ENCODE measurements at regions not wholly inside any gene's neighbourhood (a gene's known extent, or its start where the extent isn't known, plus 50 kb on each side); places are given as distances from the start of the nearest gene placed in this dataset.
"Not testable (repeated sequence)": the region's sequence is repeated elsewhere in the genome, so short reads cannot be mapped to it uniquely, and the experiment has no call there.

DNA sequence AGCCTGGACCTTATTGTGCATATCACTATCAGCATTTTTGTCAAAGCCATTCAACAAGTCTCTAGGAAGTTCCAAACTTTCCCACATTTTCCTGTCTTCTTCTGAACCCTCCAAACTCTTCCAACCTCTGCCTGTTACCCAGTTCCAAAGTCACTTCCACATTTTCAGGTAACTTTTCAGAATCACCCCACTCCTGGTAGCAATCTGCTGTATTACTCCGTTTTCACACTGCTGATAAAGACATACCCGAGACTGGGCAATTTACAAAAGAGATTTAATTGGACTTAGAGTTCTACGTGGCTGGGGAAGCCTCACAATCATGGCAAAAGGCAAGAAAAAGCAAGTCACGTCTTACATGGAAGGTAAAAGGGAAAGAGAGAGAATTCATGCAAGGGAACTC lies 293.4 kb downstream of the C11orf87 start:
- not testable (repeated sequence) for H3K9ac ChIP-seq (ENCODE audit: low read depth, low read length); H3K27me3 ChIP-seq (ENCODE audit: control insufficient read depth, insufficient read depth, low read length); H3K4me3 ChIP-seq (ENCODE audit: low read depth, low read length); H3K27ac ChIP-seq (ENCODE audit: low read depth, low read length); H3K4me1 ChIP-seq (ENCODE audit: control insufficient read depth, insufficient read depth, low read length); H3K9me3 ChIP-seq (ENCODE audit: control insufficient read depth, insufficient read depth, low read length); H3K36me3 ChIP-seq (ENCODE audit: control insufficient read depth, insufficient read depth, low read length)

DNA sequence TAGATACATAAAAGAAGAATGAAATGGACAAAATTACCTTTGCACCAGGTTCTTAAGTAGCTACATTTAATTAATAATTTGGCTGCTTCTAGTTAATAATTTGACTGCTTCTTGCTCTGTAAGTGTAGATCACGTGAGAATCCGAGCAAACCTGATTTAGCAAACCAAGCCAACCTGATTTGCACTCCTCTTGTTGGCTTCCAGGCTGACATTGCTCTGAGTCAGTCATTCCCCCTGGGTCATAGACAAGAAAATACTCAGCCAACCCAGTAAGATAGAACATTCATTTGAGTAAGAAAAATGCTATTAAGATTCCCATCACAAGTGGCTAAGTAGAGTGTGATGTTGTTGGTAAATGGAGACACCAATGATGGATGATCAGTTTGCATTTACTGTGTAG lies 304.1 kb downstream of the C11orf87 start:
- Histone ChIP-seq H3K27me3 (ENCODE audit: control insufficient read depth, insufficient read depth, low read length) (no peaks in the 10 kb centered on the region), H3K27ac (ENCODE audit: low read depth, low read length) (no peak overlapping the region), H3K9ac (ENCODE audit: low read depth, low read length) (no peak overlapping the region), H3K36me3 (ENCODE audit: control insufficient read depth, insufficient read depth, low read length) (no peaks in the 10 kb centered on the region), H3K9me3 (ENCODE audit: control insufficient read depth, insufficient read depth, low read length) (no peaks in the 10 kb centered on the region), H3K4me3 (ENCODE audit: low read depth, low read length) (no peak overlapping the region), H3K4me1 (ENCODE audit: control insufficient read depth, insufficient read depth, low read length) (no peaks in the 10 kb centered on the region)

DNA sequence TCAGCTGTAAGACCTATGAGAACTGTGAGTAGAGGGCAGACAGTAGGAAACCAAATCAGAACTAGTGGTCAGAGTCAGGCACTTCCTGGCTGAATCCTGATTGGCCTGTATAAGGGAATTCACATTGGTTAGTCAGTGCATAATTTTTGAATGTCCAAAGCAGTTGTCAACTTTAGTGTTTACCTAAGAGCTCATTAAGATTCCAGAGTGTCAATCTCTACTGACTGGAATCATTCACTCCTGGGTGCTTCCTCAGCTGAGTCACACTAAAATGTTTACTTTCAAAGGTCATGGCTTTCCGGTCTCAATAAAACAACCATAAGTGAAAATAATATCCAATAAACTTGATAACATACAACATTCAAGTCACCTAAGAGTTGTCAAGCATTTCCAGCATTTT lies 306.1 kb downstream of the C11orf87 start:
- Histone ChIP-seq H3K9me3 (ENCODE audit: control insufficient read depth, insufficient read depth, low read length) (no peaks in the 10 kb centered on the region), H3K4me1 (ENCODE audit: control insufficient read depth, insufficient read depth, low read length) (no peaks in the 10 kb centered on the region), H3K27ac (ENCODE audit: low read depth, low read length) (no peak overlapping the region)

DNA sequence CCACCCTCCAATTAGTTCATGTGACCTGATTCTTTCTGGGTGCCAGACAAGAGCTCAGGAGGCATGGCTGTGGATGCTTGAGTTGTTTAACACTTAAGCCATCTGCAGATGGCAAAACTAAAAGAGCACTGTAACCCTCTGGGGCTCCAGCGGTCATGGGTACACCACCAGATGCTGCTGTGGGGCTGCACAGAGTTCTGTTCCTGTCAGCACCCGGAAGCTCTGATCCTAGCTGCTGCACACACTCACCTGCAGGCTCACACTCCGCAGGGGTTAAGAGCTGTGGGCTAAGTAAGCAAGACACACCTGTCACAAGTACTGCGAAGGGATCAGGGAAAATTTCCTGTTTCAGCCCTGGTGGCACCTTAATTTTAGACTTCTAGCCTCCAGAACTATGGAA lies 307.8 kb downstream of the C11orf87 start:
- no peak overlapping the region for H3K4me3 ChIP-seq (ENCODE audit: low read depth, low read length)
- H3K27ac ChIP-seq (ENCODE audit: low read depth, low read length), result no peak overlapping the region

More for the DNA sequence above, 306.1 kb downstream of the C11orf87 start:
- Histone ChIP-seq H3K4me3 (ENCODE audit: low read depth, low read length) (no peak overlapping the region), H3K27me3 (ENCODE audit: control insufficient read depth, insufficient read depth, low read length) (no peaks in the 10 kb centered on the region), H3K36me3 (ENCODE audit: control insufficient read depth, insufficient read depth, low read length) (no peaks in the 10 kb centered on the region), H3K9ac (ENCODE audit: low read depth, low read length) (no peak overlapping the region)

DNA sequence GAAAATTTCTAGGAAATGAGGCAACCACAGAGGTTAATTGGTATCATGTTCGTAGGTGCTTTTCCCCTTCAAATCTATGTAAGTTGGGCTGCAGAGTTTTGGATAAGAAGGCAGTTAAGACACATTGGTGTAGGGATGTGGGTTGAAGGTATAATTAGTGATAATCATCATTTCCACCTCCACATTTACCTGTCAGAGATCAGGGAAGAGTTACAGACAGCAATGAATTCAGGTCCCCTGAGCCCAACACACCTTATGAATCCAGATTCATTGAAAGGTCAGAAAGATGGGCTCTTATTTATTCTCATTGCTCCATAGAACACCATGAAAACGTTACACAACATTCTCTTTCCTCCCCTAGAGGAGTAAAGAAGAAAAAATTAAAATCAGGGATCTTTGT lies 308.7 kb downstream of the C11orf87 start:
- no peaks in the 10 kb centered on the region for H3K9me3 ChIP-seq (ENCODE audit: control insufficient read depth, insufficient read depth, low read length)
- H3K9ac ChIP-seq (ENCODE audit: low read depth, low read length), result no peak overlapping the region
- no peaks in the 10 kb centered on the region for H3K27me3 ChIP-seq (ENCODE audit: control insufficient read depth, insufficient read depth, low read length)
- H3K4me3 ChIP-seq (ENCODE audit: low read depth, low read length), result no peak overlapping the region
- H3K4me1 ChIP-seq (ENCODE audit: control insufficient read depth, insufficient read depth, low read length), result no peaks in the 10 kb centered on the region
- no peaks in the 10 kb centered on the region for H3K36me3 ChIP-seq (ENCODE audit: control insufficient read depth, insufficient read depth, low read length)
- no peak overlapping the region for H3K27ac ChIP-seq (ENCODE audit: low read depth, low read length)

More for the DNA sequence above, 307.8 kb downstream of the C11orf87 start:
- Histone ChIP-seq H3K36me3 (ENCODE audit: control insufficient read depth, insufficient read depth, low read length) (no peaks in the 10 kb centered on the region), H3K9ac (ENCODE audit: low read depth, low read length) (no peak overlapping the region), H3K4me1 (ENCODE audit: control insufficient read depth, insufficient read depth, low read length) (no peaks in the 10 kb centered on the region), H3K27me3 (ENCODE audit: control insufficient read depth, insufficient read depth, low read length) (no peaks in the 10 kb centered on the region), H3K9me3 (ENCODE audit: control insufficient read depth, insufficient read depth, low read length) (no peaks in the 10 kb centered on the region)

DNA sequence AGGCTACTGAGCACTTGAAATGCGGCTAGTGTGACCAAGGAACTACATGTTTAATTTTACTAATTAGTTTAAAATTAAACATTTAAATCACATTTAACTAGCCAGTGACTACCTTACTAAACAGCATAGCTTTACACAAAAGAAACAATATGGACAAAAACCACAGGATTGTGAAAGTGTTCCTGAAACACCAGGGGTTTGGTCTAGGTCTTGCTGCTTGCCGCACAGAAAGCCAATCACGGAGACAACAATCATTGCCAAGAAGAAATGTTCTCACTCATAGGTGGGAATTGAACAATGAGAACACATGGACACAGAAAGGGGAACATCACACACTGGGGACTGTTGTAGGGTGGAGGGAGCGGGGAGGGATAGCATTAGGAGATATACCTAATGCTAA lies 309.5 kb downstream of the C11orf87 start:
- Histone ChIP-seq H3K27ac (ENCODE audit: low read depth, low read length) (no peak overlapping the region), H3K9me3 (ENCODE audit: control insufficient read depth, insufficient read depth, low read length) (no peaks in the 10 kb centered on the region), H3K9ac (ENCODE audit: low read depth, low read length) (no peak overlapping the region), H3K36me3 (ENCODE audit: control insufficient read depth, insufficient read depth, low read length) (no peaks in the 10 kb centered on the region), H3K4me3 (ENCODE audit: low read depth, low read length) (no peak overlapping the region), H3K4me1 (ENCODE audit: control insufficient read depth, insufficient read depth, low read length) (no peaks in the 10 kb centered on the region), H3K27me3 (ENCODE audit: control insufficient read depth, insufficient read depth, low read length) (no peaks in the 10 kb centered on the region)

DNA sequence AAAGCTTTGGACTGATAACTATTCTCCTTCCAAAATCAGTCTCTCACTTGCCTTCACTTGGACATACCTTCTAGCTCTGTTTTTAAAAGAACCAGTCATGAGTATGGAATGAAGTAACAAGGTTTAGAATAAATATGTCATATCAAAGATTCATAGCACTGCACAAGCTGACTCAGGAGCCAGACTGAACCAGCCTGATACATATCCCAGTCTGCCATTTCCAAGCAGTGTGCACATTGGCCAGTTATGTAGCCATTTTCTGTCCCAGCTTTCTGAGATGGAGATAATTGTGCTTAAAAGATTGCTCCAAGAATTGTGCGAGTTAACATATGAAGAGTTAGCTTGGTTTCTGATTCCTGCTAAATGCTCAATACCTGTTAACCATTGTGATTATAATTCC lies 311.3 kb downstream of the C11orf87 start:
- Histone ChIP-seq H3K9ac (ENCODE audit: low read depth, low read length) (no peak overlapping the region), H3K36me3 (ENCODE audit: control insufficient read depth, insufficient read depth, low read length) (no peaks in the 10 kb centered on the region), H3K27me3 (ENCODE audit: control insufficient read depth, insufficient read depth, low read length) (no peaks in the 10 kb centered on the region), H3K4me1 (ENCODE audit: control insufficient read depth, insufficient read depth, low read length) (no peaks in the 10 kb centered on the region), H3K9me3 (ENCODE audit: control insufficient read depth, insufficient read depth, low read length) (no peaks in the 10 kb centered on the region), H3K4me3 (ENCODE audit: low read depth, low read length) (no peak overlapping the region), H3K27ac (ENCODE audit: low read depth, low read length) (no peak overlapping the region)

DNA sequence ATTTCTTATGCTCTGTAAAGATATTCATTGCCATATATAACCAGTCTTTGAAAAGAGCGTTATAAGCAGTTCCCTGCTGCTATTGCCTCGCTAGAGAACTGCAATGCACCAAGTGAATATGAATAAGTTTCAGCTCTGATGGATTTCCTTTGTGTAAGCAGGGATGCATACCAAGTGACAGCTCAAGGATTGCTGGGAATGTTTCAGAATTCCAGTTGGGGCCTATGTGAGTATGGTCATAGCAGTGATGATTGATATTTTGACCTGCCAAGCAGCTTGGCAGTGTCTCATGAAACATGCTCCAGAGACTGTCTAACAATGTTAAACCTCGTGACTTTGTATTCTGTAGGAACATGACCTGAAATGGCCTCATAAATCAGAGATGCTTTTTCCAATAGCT lies 312.6 kb downstream of the C11orf87 start:
- Histone ChIP-seq H3K27me3 (ENCODE audit: control insufficient read depth, insufficient read depth, low read length) (no peaks in the 10 kb centered on the region), H3K9me3 (ENCODE audit: control insufficient read depth, insufficient read depth, low read length) (no peaks in the 10 kb centered on the region), H3K4me3 (ENCODE audit: low read depth, low read length) (no peak overlapping the region), H3K27ac (ENCODE audit: low read depth, low read length) (no peak overlapping the region), H3K9ac (ENCODE audit: low read depth, low read length) (no peak overlapping the region), H3K36me3 (ENCODE audit: control insufficient read depth, insufficient read depth, low read length) (no peaks in the 10 kb centered on the region), H3K4me1 (ENCODE audit: control insufficient read depth, insufficient read depth, low read length) (no peaks in the 10 kb centered on the region)

DNA sequence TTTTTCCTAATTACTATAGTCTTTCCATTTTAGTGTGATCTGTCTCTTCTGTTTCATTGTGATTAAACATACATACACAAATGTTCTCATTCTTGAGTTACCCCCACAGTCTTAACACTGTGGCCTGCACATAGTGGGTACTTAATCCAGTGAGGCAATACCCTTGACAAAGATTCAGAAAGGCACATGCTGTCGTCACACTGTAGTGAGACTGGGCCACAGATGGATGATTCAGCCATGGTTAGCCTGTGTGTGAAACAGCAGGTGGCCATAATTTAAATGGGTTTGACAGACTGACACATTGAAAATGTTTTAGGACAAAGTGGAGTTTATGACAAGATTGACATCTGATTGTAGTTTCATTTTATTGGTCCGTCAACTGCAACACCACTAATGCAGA lies 313.1 kb downstream of the C11orf87 start:
- Histone ChIP-seq H3K27me3 (ENCODE audit: control insufficient read depth, insufficient read depth, low read length) (no peaks in the 10 kb centered on the region), H3K9ac (ENCODE audit: low read depth, low read length) (no peak overlapping the region), H3K36me3 (ENCODE audit: control insufficient read depth, insufficient read depth, low read length) (no peaks in the 10 kb centered on the region), H3K4me1 (ENCODE audit: control insufficient read depth, insufficient read depth, low read length) (no peaks in the 10 kb centered on the region), H3K4me3 (ENCODE audit: low read depth, low read length) (no peak overlapping the region), H3K27ac (ENCODE audit: low read depth, low read length) (no peak overlapping the region), H3K9me3 (ENCODE audit: control insufficient read depth, insufficient read depth, low read length) (no peaks in the 10 kb centered on the region)

DNA sequence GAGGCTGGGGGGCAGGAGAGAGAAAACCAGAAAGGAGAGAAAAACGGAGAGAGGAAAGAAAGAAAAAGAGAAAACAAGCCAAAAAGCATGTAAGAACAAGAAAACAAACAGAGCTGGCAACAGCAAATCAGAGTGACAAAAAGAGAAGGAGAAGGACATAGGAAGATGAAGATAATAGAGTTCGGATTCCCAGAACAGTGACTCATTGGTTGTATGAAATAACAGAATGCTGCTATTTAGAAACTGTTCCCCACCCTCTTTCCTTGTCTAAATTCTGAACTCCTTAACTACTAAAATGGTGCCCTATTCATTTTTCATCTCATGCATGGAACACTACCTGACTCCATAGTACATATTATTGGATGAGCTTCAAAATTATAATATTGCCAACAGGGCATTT lies 317.4 kb downstream of the C11orf87 start:
- Histone ChIP-seq H3K9ac (ENCODE audit: low read depth, low read length) (no peak overlapping the region), H3K4me1 (ENCODE audit: control insufficient read depth, insufficient read depth, low read length) (no peaks in the 10 kb centered on the region), H3K9me3 (ENCODE audit: control insufficient read depth, insufficient read depth, low read length) (no peaks in the 10 kb centered on the region), H3K27ac (ENCODE audit: low read depth, low read length) (no peak overlapping the region), H3K27me3 (ENCODE audit: control insufficient read depth, insufficient read depth, low read length) (no peaks in the 10 kb centered on the region), H3K4me3 (ENCODE audit: low read depth, low read length) (no peak overlapping the region), H3K36me3 (ENCODE audit: control insufficient read depth, insufficient read depth, low read length) (no peaks in the 10 kb centered on the region)

DNA sequence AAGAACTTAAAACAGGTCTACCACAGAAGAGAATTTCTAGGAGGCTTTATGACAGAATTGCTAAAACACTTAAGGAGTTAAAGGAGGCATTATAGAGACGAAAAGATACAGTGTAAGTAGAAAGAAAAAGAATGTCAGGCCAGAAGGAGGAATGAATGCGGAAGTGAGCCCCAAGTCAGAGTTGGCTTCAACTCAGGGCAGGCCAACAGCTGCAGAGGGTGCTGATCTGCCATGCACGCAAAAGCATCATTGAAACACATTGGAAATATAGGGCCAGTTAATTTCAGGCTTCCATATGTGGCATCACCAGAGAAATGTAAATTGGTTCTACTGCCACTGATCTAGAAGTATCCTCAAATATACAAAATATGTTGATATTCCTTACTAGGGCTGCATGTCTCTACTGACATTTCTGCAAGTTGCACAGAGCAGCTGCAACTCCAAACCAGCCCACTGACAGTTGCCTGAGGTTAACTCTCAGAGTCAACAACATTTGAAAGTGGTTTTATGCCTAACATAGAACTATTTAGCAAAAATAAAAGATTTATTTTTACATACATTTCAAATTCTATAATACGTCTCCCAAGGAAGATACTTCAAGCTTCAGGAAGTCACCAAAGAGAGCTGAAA lies 324.1 kb downstream of the C11orf87 start:
- no peaks in the 10 kb centered on the region for H3K9me3 ChIP-seq (ENCODE audit: control insufficient read depth, insufficient read depth, low read length)
- no peaks in the 10 kb centered on the region for H3K36me3 ChIP-seq (ENCODE audit: control insufficient read depth, insufficient read depth, low read length)
- H3K9ac ChIP-seq (ENCODE audit: low read depth, low read length), result no peak overlapping the region
- H3K4me1 ChIP-seq (ENCODE audit: control insufficient read depth, insufficient read depth, low read length), result no peaks in the 10 kb centered on the region
- H3K27ac ChIP-seq (ENCODE audit: low read depth, low read length), result no peak overlapping the region
- H3K27me3 ChIP-seq (ENCODE audit: control insufficient read depth, insufficient read depth, low read length), result no peaks in the 10 kb centered on the region
- H3K4me3 ChIP-seq (ENCODE audit: low read depth, low read length), result no peak overlapping the region

DNA sequence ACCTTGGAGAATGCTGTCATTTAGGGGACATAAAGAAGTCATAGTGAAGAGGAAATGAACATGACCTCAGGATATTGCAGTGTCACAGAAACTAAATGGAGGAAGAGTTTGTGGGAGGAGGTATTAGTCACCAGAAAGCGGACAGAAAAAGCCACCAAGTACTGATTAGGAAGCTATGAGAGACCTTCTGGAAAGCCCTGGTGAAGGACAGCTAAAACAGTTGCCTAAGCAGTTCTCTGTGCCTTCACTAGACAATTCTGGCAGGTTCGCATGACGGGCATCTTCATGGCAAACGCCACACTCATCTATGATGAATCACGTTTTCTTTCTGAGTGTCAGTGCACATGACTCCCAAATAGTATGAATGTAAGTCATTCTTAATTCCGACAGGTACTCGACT lies 325.8 kb downstream of the C11orf87 start:
- Histone ChIP-seq H3K36me3 (ENCODE audit: control insufficient read depth, insufficient read depth, low read length) (no peaks in the 10 kb centered on the region), H3K4me1 (ENCODE audit: control insufficient read depth, insufficient read depth, low read length) (no peaks in the 10 kb centered on the region), H3K27ac (ENCODE audit: low read depth, low read length) (no peak overlapping the region), H3K4me3 (ENCODE audit: low read depth, low read length) (no peak overlapping the region), H3K27me3 (ENCODE audit: control insufficient read depth, insufficient read depth, low read length) (no peaks in the 10 kb centered on the region), H3K9me3 (ENCODE audit: control insufficient read depth, insufficient read depth, low read length) (no peaks in the 10 kb centered on the region), H3K9ac (ENCODE audit: low read depth, low read length) (no peak overlapping the region)

Measured in HUES48 (cell line).